H1 (cell line): ENCODE measurements at regions not wholly inside any gene's neighbourhood (a gene's known extent, or its start where the extent isn't known, plus 50 kb on each side); places are given as distances from the start of the nearest gene placed in this dataset.
A peak's percentile ranks its signal among the peaks of the same experiment; 100 is the strongest.

Source experiments
- CTCF ChIA-PET: fragments of 300-600 bp; sonication (Branson Sonifier 250); formaldehyde crosslinking; loops from one replicate; lab custom pipeline; 2021; ENCODE audit not compliant: partially characterized antibody; lab: Charles Lee
- POLR2A ChIA-PET: fragments of 300-600 bp; sonication (Branson Sonifier 250); formaldehyde crosslinking; loops from one replicate; lab custom pipeline; 2021; ENCODE audit warnings: inconsistent platforms; ENCODE audit not compliant: partially characterized antibody; lab: Charles Lee
- DNase-seq, 2 experiments: peaks; one replicate each; pipeline versions ENCODE4 v3.0.0 to v3.0.0-alpha.2; 2010 to 2022; ENCODE audit warnings: low spot score in 2 of 2, low read depth in 1 of 2, mixed read lengths in 1 of 2
- FAIRE-seq: peaks from 2 replicates; lab custom pipeline; 2011; peaks lifted over from hg19 to GRCh38; lab: Jason Lieb, UNC
- H2AFZ ChIP-seq: 2 replicates; pipeline ENCODE4 v1.8.1; 2012; ENCODE audit warnings: low read length, inconsistent platforms
- H2AK5ac ChIP-seq: 2 replicates; pipeline ENCODE4 v1.6.1; 2013; ENCODE audit warnings: low read depth, low read length
- H2BK120ac ChIP-seq: replicated peaks from 2 replicates; pipeline ENCODE3; 2013; ENCODE audit warnings: low read depth, low read length, inconsistent platforms
- H2BK12ac ChIP-seq: 2 replicates; pipeline ENCODE4 v1.6.1; 2013; ENCODE audit warnings: low read depth, low read length
- H2BK15ac ChIP-seq: 2 replicates; pipeline ENCODE4 v1.6.1; 2013; ENCODE audit warnings: low read length
- H2BK20ac ChIP-seq: 2 replicates; pipeline ENCODE4 v1.6.1; 2013; ENCODE audit warnings: low read length
- H2BK5ac ChIP-seq: 2 replicates; pipeline ENCODE4 v1.6.1; 2013; ENCODE audit warnings: low read depth, low read length
- H3K14ac ChIP-seq: 2 replicates; pipeline ENCODE4 v1.6.1; 2013; ENCODE audit warnings: inconsistent platforms; ENCODE audit not compliant: insufficient read length
- H3K18ac ChIP-seq: 2 replicates; pipeline ENCODE4 v1.6.1; 2013; ENCODE audit warnings: low read length; ENCODE audit errors: extremely low read depth
- H3K23ac ChIP-seq: 2 replicates; pipeline ENCODE4 v1.6.1; 2013; ENCODE audit warnings: inconsistent platforms; ENCODE audit not compliant: insufficient read length
- H3K23me2 ChIP-seq: 2 replicates; pipeline ENCODE4 v1.6.1; 2013; ENCODE audit warnings: low read depth, low read length
- H3K27ac ChIP-seq: 2 replicates; pipeline ENCODE4 v1.6.1; 2011; ENCODE audit warnings: low read depth, low read length, inconsistent platforms
- H3K27me3 ChIP-seq, 4 experiments: replicated peaks in 1 of 4; 1 replicate in 1 of 4; 2 replicates in 3 of 4; pipeline versions ENCODE4 v1.6.1 to v1.8.1; 2011 to 2013; ENCODE audit warnings: low read length in 3 of 4, mild to moderate bottlenecking in 3 of 4, inconsistent platforms in 2 of 4, mixed read lengths in 2 of 4, moderate library complexity in 1 of 4; ENCODE audit not compliant: control insufficient read depth in 3 of 4, insufficient read depth in 3 of 4; ENCODE audit errors: extremely low read depth in 1 of 4
- H3K36me3 ChIP-seq, 4 experiments: 2 replicates each; pipeline versions ENCODE4 v1.6.1 to v1.8.1; 2011 to 2013; ENCODE audit warnings: mild to moderate bottlenecking in 4 of 4, low read length in 3 of 4, moderate library complexity in 2 of 4, control low read depth in 1 of 4, inconsistent platforms in 1 of 4; ENCODE audit not compliant: insufficient read depth in 4 of 4, control insufficient read depth in 2 of 4
- H3K4ac ChIP-seq: replicated peaks from 2 replicates; pipeline ENCODE3; 2013; ENCODE audit warnings: low read length, low read depth, mixed read lengths, inconsistent platforms; ENCODE audit not compliant: insufficient read length
- H3K4me1 ChIP-seq, 4 experiments: replicated peaks in 1 of 4; 1 replicate in 1 of 4; 2 replicates in 3 of 4; pipeline versions ENCODE4 v1.6.1 to v1.8.1; 2011 to 2013; ENCODE audit warnings: low read length in 3 of 4, inconsistent platforms in 2 of 4, mixed read lengths in 1 of 4; ENCODE audit not compliant: insufficient read depth in 4 of 4, control insufficient read depth in 3 of 4
- H3K4me2 ChIP-seq, 2 experiments: 2 replicates each; pipeline versions ENCODE4 v1.6.1 to v1.8.1; 2011 to 2013; ENCODE audit warnings: low read depth in 2 of 2, low read length in 2 of 2, control low read depth in 1 of 2, inconsistent platforms in 1 of 2, mild to moderate bottlenecking in 1 of 2; ENCODE audit not compliant: insufficient read depth in 1 of 2
- H3K4me3 ChIP-seq, 4 experiments: fragments of 200-600, 300-600 bp in 1 of 4; sonication (generic), shearing (Covaris generic), sonication (Bioruptor Twin) in 1 of 4; 2 replicates each; pipeline versions ENCODE4 v1.5.1 to v1.8.1; 2011 to 2016; ENCODE audit warnings: low read length in 4 of 4, low read depth in 3 of 4, control low read depth in 2 of 4, inconsistent platforms in 2 of 4, mild to moderate bottlenecking in 2 of 4, mixed read lengths in 1 of 4, moderate library complexity in 1 of 4; ENCODE audit not compliant: insufficient read depth in 2 of 4; ENCODE audit errors: extremely low read depth in 1 of 4
- H3K56ac ChIP-seq: replicated peaks from 2 replicates; pipeline ENCODE3; 2013; ENCODE audit warnings: low read depth, mild to moderate bottlenecking, mixed read lengths, low read length, inconsistent platforms; ENCODE audit not compliant: insufficient read length
- H3K79me1 ChIP-seq: 2 replicates; pipeline ENCODE4 v1.6.1; 2013; ENCODE audit warnings: low read depth, low read length, control low read depth
- H3K79me2 ChIP-seq, 2 experiments: 2 replicates each; pipeline versions ENCODE4 v1.6.1 to v1.8.1; 2012 to 2013; ENCODE audit warnings: low read length in 2 of 2, mild to moderate bottlenecking in 2 of 2, inconsistent platforms in 1 of 2; ENCODE audit not compliant: insufficient read depth in 2 of 2, control insufficient read depth in 1 of 2
- H3K9ac ChIP-seq, 4 experiments: replicated peaks in 1 of 4; 1 replicate in 1 of 4; 2 replicates in 3 of 4; pipeline versions ENCODE4 v1.6.1 to v1.8.1; 2011 to 2013; ENCODE audit warnings: low read depth in 3 of 4, low read length in 3 of 4, control low read depth in 2 of 4, mild to moderate bottlenecking in 2 of 4, moderate library complexity in 2 of 4, inconsistent platforms in 1 of 4; ENCODE audit errors: extremely low read depth in 1 of 4
- H3K9me3 ChIP-seq, 2 experiments: 2 replicates each; pipeline versions ENCODE4 v1.6.1 to v1.8.1; 2012 to 2013; ENCODE audit warnings: mild to moderate bottlenecking in 2 of 2, moderate library complexity in 2 of 2, control low read depth in 1 of 2, inconsistent platforms in 1 of 2, low read depth in 1 of 2, low read length in 1 of 2, mixed read lengths in 1 of 2; ENCODE audit not compliant: insufficient read depth in 2 of 2
- H4K20me1 ChIP-seq, 2 experiments: replicated peaks in 1 of 2; 2 replicates each; pipeline versions ENCODE3 to v1.8.1; 2011 to 2013; ENCODE audit warnings: inconsistent platforms in 2 of 2, low read length in 2 of 2, mild to moderate bottlenecking in 1 of 2; ENCODE audit not compliant: insufficient read depth in 2 of 2, control insufficient read depth in 1 of 2
- H4K5ac ChIP-seq: 2 replicates; pipeline ENCODE4 v1.6.1; 2013; ENCODE audit warnings: low read length, low read depth, mixed read lengths, inconsistent platforms; ENCODE audit not compliant: insufficient read length
- H4K8ac ChIP-seq: 2 replicates; pipeline ENCODE4 v1.8.0; 2013; ENCODE audit warnings: mild to moderate bottlenecking, moderate library complexity, low read length, inconsistent platforms; ENCODE audit not compliant: insufficient read depth; ENCODE audit errors: extremely low read depth
- H4K91ac ChIP-seq: replicated peaks from 2 replicates; pipeline ENCODE3; 2013; ENCODE audit warnings: low read length, mixed read lengths, inconsistent platforms; ENCODE audit not compliant: insufficient read length
- CBX8 ChIP-seq: fragments of 300-800, 300-1000 bp; sonication (generic); IDR thresholded peaks from 2 replicates; pipeline ENCODE4 v1.7.1; 2016; ENCODE audit warnings: low read depth, low read length, borderline replicate concordance
- RAD21 ChIP-seq, 2 experiments: IDR thresholded peaks in 1 of 2; conservative IDR thresholded peaks in 1 of 2; 2 replicates each; pipeline ENCODE4 v1.6.1; 2011; ENCODE audit warnings: low read depth in 2 of 2, low read length in 2 of 2, improper control_type of control experiment in 1 of 2, inconsistent platforms in 1 of 2, mild to moderate bottlenecking in 1 of 2, moderate library complexity in 1 of 2
- WGBS, 2 experiments: shearing (Covaris generic) in 1 of 2; methylation state at CpG; one replicate each; pipeline versions ENCODE4 v1.1.6 to v1.1.7; 2013 to 2015; ENCODE audit warnings: low lambda C conversion rate in 2 of 2, mixed read lengths in 2 of 2, inconsistent platforms in 1 of 2, low coverage in 1 of 2, missing lambda C conversion rate in 1 of 2; ENCODE audit not compliant: insufficient replicate concordance in 2 of 2, insufficient coverage in 1 of 2, insufficient read length in 1 of 2; ENCODE audit errors: extremely low coverage in 1 of 2, missing lambda C conversion rate in 1 of 2; 5-methylcytosine and 5-hydroxymethylcytosine counted together
- TF ChIP-seq, protein P1 (sequence below), 3 experiments: IDR thresholded peaks; 1 replicate in 2 of 3; 2 replicates in 1 of 3; pipeline versions ENCODE4 v1.5.1 to v1.6.1; 2011; ENCODE audit warnings: low read length in 3 of 3, mild to moderate bottlenecking in 3 of 3, inconsistent platforms in 2 of 3, low read depth in 1 of 3, moderate library complexity in 1 of 3; ENCODE audit not compliant: insufficient read depth in 1 of 3; ENCODE audit errors: control extremely low read depth in 1 of 3

- Histone ChIP-seq H3K27ac (no peak overlapping the region), H2BK20ac (no peak overlapping the region), H3K9ac (no peak overlapping the region), H3K4ac (no peak overlapping the region), H2BK15ac (no peak overlapping the region), H2AK5ac (no peak overlapping the region), H3K14ac (no peak overlapping the region), H3K4me1 (no peaks in the 10 kb centered on the region), H3K23me2 (no peaks in the 10 kb centered on the region), H3K23ac (no peak overlapping the region), H3K27me3 (no peaks in the 10 kb centered on the region), H2AFZ (no peak overlapping the region), H4K20me1 (no peaks in the 10 kb centered on the region), H3K56ac (no peak overlapping the region), H4K91ac (no peak overlapping the region), H3K9me3 (no peaks in the 10 kb centered on the region), H3K4me2 (no peak overlapping the region), H3K36me3 (no peaks in the 10 kb centered on the region), H3K79me2 (no peaks in the 10 kb centered on the region), H3K4me3 (no peak overlapping the region), H3K18ac (no peak overlapping the region), H4K8ac (no peak overlapping the region), H3K79me1 (no peaks in the 10 kb centered on the region), H2BK5ac (no peak overlapping the region), H2BK120ac (no peak overlapping the region), H2BK12ac (no peak overlapping the region), H4K5ac (no peak overlapping the region)
- FAIRE-seq = no peak
- TF ChIP-seq RAD21 (IDR thresholded peaks at IDR 0.05 in 1 of 2, conservative IDR thresholded peaks at IDR 0.05 in 1 of 2; ENCODE audit: low read depth in 2 of 2, low read length in 2 of 2) = peak; percentile 3 to 33; a peak in 1 of 4 replicates
- no peak for TF ChIP-seq CBX8
- TF ChIP-seq, protein P1, sequence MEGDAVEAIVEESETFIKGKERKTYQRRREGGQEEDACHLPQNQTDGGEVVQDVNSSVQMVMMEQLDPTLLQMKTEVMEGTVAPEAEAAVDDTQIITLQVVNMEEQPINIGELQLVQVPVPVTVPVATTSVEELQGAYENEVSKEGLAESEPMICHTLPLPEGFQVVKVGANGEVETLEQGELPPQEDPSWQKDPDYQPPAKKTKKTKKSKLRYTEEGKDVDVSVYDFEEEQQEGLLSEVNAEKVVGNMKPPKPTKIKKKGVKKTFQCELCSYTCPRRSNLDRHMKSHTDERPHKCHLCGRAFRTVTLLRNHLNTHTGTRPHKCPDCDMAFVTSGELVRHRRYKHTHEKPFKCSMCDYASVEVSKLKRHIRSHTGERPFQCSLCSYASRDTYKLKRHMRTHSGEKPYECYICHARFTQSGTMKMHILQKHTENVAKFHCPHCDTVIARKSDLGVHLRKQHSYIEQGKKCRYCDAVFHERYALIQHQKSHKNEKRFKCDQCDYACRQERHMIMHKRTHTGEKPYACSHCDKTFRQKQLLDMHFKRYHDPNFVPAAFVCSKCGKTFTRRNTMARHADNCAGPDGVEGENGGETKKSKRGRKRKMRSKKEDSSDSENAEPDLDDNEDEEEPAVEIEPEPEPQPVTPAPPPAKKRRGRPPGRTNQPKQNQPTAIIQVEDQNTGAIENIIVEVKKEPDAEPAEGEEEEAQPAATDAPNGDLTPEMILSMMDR (IDR thresholded peaks at IDR 0.05; ENCODE audit: control extremely low read depth in 1 of 3, insufficient read depth in 1 of 3, low read depth in 1 of 3, low read length in 3 of 3) = peak in 2 of 3 experiments; percentile 6 to 40; a peak in 2 of 4 replicates
- ChIA-PET CTCF (interaction anchor here (0.7 to 1.8 kb wide), 7 partner anchors 8 to 468 kb away, joined by 3 to 8 read pairs (median 4); no protein-coding TSS in a partner anchor), POLR2A (no interaction called here)
- no peak for DNase-seq
- WGBS, 2 experiments = 87% methylated on average over 3 of the region's 3 CpGs; no CpG with 5 or more reads in 1 of the 2 experiments
Observed at GRCh38 chr13:46992383-46992952, 95.6 kb upstream of the HTR2A start.
